ENCODE measurements at regions not wholly inside any gene's neighbourhood (a gene's known extent, or its start where the extent isn't known, plus 50 kb on each side); places are given as distances from the start of the nearest gene placed in this dataset.
"Not testable (repeated sequence)": the region's sequence is repeated elsewhere in the genome, so short reads cannot be mapped to it uniquely, and the experiment has no call there.

GRCh38 chr14:94831085-94831484 is 61.2 kb upstream of the GSC start:
- DNase-seq = no peak

- DNase-seq = peak; percentile 78
Measured at GRCh38 chr14:94827711-94828447, 58.0 kb upstream of the GSC start.

- DNase-seq = no peak
Measured at GRCh38 chr14:94826774-94827173, 56.9 kb upstream of the GSC start.

- no peak for DNase-seq
Measured at GRCh38 chr14:94823556-94824341, 53.8 kb upstream of the GSC start.

GRCh38 chr14:94821705-94822104 is 51.8 kb upstream of the GSC start:
- DNase-seq = no peak

GRCh38 chr14:94820932-94821331 is 51.0 kb upstream of the GSC start:
- not testable (repeated sequence) for DNase-seq

Data from skin of body (tissue), 1 donor.